Breast epithelium (tissue), 3 donors: ENCODE measurements at regions not wholly inside any gene's neighbourhood (a gene's known extent, or its start where the extent isn't known, plus 50 kb on each side); places are given as distances from the start of the nearest gene placed in this dataset.

ENCODE experiments used
- POLR2A ChIP-seq: fragments of 450-650 bp; IDR thresholded peaks from one replicate; pipeline ENCODE4 v1.6.1; 2016; ENCODE audit warnings: antibody characterized with exemption, mild to moderate bottlenecking, moderate library complexity
- TF ChIP-seq, protein P1 (sequence below), 3 donors: fragments of 450-650 bp; IDR thresholded peaks; one replicate each; pipeline ENCODE4 v1.5.1; 2016 to 2017; ENCODE audit warnings: antibody characterized with exemption in 3 of 3, mild to moderate bottlenecking in 3 of 3, moderate library complexity in 3 of 3

DNA sequence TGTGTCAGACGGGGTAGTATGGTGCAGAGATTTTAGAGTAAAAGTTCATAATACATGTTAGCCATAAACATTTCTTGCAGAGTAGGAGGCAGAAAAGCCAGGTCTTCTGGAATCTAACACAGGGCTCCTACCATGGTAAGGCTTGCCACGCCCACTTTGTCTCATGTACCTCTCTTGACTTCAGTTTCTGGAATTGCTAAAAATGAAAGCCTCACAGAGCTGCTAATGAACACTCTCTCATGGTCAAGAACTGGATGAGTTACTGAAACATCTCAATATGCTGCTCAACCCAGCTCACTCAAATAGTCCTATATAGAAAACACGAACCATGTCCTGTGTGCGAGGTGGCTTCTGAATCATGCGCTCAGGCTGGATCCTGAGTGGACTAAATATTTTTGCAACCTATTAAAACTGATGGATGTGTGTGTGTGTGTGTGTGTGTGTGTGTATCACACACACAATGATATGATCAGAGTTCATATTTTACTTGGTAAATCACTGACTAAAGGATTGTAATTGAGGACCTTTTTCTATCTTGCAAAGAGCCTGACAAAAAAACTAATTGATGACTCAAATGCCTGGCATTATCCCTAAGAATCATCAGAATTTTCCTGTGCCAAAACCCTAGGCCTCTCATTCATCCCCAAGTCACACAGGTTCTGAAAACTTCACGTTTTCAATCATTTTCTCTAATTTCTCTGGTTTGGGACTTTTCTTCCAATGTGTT, 1306.6 kb downstream of the XPNPEP1 start:
- TF ChIP-seq, protein P1, sequence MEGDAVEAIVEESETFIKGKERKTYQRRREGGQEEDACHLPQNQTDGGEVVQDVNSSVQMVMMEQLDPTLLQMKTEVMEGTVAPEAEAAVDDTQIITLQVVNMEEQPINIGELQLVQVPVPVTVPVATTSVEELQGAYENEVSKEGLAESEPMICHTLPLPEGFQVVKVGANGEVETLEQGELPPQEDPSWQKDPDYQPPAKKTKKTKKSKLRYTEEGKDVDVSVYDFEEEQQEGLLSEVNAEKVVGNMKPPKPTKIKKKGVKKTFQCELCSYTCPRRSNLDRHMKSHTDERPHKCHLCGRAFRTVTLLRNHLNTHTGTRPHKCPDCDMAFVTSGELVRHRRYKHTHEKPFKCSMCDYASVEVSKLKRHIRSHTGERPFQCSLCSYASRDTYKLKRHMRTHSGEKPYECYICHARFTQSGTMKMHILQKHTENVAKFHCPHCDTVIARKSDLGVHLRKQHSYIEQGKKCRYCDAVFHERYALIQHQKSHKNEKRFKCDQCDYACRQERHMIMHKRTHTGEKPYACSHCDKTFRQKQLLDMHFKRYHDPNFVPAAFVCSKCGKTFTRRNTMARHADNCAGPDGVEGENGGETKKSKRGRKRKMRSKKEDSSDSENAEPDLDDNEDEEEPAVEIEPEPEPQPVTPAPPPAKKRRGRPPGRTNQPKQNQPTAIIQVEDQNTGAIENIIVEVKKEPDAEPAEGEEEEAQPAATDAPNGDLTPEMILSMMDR (IDR thresholded peaks at IDR 0.05) = no peak
- no peak for TF ChIP-seq POLR2A
